ENCODE measurements at regions not wholly inside any gene's neighbourhood (a gene's known extent, or its start where the extent isn't known, plus 50 kb on each side); places are given as distances from the start of the nearest gene placed in this dataset.

DNA sequence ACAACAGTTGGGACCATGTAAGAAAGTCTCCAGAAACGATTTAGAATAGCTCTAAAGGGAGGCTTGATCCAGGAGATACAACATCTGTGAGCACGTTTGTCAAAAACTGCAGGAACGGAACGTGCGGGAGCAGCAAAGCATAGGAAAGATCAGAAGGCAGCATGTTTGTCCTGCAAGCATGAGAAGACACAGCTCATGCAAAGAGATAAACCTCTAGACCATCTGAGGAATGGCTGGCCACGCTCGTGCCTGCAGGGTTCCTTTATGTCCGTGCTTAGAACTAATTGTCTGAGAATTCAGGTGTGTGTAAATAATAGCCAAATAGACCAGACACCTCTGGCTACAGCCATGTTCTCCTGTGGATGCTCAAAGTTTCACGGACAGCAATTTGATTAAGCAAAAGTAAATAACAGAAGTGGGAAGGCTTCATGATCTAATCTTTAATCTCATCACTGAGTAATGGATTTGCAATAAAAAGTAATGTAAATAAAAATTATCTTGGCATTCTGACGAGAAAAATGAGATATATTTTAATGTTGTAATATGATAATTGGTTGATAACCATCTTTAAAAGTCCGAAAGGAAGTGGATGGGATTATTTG is 534.8 kb upstream of the CDH7 start:
- TF ChIP-seq, protein P1, sequence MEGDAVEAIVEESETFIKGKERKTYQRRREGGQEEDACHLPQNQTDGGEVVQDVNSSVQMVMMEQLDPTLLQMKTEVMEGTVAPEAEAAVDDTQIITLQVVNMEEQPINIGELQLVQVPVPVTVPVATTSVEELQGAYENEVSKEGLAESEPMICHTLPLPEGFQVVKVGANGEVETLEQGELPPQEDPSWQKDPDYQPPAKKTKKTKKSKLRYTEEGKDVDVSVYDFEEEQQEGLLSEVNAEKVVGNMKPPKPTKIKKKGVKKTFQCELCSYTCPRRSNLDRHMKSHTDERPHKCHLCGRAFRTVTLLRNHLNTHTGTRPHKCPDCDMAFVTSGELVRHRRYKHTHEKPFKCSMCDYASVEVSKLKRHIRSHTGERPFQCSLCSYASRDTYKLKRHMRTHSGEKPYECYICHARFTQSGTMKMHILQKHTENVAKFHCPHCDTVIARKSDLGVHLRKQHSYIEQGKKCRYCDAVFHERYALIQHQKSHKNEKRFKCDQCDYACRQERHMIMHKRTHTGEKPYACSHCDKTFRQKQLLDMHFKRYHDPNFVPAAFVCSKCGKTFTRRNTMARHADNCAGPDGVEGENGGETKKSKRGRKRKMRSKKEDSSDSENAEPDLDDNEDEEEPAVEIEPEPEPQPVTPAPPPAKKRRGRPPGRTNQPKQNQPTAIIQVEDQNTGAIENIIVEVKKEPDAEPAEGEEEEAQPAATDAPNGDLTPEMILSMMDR (conservative IDR thresholded peaks at IDR 0.05; ENCODE audit: low read depth, low read length): no peak
- no peak for TF ChIP-seq EZH2 (IDR thresholded peaks at IDR 0.05; ENCODE audit: low read length, unreplicated experiment)
- TF ChIP-seq EZH2phosphoT487 (IDR thresholded peaks at IDR 0.05; ENCODE audit: borderline replicate concordance, low read length): no peak

All from PC-3 (cell line).